Peyer's patch (tissue), 4 donors: ENCODE measurements at regions not wholly inside any gene's neighbourhood (a gene's known extent, or its start where the extent isn't known, plus 50 kb on each side); places are given as distances from the start of the nearest gene placed in this dataset.

ENCODE experiments used
- POLR2A ChIP-seq, 2 donors: fragments of 450-650 bp; IDR thresholded peaks; one replicate each; pipeline ENCODE4 v1.5.1; 2017; ENCODE audit warnings: antibody characterized with exemption in 2 of 2, mild to moderate bottlenecking in 2 of 2, moderate library complexity in 2 of 2
- TF ChIP-seq, protein P1 (sequence below), 6 experiments: fragments of 450-650 bp in 4 of 6; fragments of 200-600 bp in 2 of 6; sonication (generic) in 1 of 6; IDR thresholded peaks; one replicate each; pipeline ENCODE4 v1.5.1; 2017 to 2019; ENCODE audit warnings: antibody characterized with exemption in 6 of 6, mild to moderate bottlenecking in 3 of 6, moderate library complexity in 1 of 6

- no peak for TF ChIP-seq POLR2A (IDR thresholded peaks at IDR 0.05)
- TF ChIP-seq, protein P1, sequence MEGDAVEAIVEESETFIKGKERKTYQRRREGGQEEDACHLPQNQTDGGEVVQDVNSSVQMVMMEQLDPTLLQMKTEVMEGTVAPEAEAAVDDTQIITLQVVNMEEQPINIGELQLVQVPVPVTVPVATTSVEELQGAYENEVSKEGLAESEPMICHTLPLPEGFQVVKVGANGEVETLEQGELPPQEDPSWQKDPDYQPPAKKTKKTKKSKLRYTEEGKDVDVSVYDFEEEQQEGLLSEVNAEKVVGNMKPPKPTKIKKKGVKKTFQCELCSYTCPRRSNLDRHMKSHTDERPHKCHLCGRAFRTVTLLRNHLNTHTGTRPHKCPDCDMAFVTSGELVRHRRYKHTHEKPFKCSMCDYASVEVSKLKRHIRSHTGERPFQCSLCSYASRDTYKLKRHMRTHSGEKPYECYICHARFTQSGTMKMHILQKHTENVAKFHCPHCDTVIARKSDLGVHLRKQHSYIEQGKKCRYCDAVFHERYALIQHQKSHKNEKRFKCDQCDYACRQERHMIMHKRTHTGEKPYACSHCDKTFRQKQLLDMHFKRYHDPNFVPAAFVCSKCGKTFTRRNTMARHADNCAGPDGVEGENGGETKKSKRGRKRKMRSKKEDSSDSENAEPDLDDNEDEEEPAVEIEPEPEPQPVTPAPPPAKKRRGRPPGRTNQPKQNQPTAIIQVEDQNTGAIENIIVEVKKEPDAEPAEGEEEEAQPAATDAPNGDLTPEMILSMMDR (IDR thresholded peaks at IDR 0.05) = no peak
These were observed 288.2 kb upstream of the ZNF385D start for GRCh38 chr3:22039161-22039560.
